ENCODE measurements at regions not wholly inside any gene's neighbourhood (a gene's known extent, or its start where the extent isn't known, plus 50 kb on each side); places are given as distances from the start of the nearest gene placed in this dataset.
"Not testable (repeated sequence)": the region's sequence is repeated elsewhere in the genome, so short reads cannot be mapped to it uniquely, and the experiment has no call there.

DNA sequence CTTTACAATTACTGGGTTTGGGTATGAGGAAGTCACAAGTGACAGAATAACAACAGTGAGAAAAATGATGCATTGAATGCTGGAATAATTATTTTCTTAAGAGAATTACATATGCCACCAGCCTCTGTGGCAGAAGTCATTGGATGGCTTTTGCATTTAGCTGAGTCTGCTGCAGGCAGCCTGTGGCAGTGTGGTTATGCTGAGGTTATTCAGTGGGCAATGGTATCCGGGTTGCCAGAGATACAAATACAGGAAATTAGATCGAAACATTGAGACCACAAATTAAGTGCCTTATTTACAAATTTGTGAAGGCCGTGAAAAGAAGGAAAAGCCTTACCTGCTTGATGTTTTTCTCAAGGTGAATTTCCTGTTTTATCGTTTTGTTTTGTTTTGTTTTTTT lies 1050.0 kb downstream of the GALC start:
- no peak for DNase-seq

DNA sequence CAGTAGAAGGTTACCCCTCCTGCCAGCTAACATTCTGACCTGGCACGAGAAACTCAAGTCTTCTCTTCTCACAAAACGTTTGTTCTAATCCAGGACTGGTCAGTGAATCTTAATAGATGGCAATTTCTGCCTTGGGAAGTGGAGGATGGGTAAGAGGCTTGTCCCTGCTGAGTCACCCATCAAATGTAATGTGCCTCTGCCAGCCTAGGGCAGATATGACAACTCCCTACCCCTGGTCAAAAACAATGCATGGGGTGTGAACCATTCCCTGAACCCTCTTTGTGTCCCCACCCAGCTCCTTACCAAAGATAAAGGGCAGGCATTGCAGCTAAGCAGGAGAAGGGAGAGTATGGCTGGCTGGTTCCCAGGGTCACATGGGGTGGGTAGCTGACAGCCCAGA lies 1052.9 kb downstream of the GALC start:
- no peak for DNase-seq

DNA sequence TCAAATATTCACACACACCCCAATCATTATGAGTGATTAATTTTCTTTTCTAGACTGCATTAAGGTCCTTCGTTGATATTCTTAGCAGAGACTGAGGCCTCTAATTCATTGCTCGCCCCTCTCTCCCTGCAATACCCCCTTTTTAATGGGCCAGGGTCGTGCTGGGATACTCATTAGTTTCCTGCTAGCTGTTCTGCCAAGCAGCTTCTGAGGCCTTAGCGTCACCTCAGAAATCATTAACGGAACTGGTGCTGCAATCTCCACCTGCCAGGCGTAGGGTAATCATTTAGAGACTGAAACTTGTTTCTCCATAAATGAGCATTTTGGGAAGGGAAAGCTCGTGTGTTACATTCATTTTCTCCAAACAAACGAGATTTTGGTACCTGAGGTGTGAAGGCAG lies 1054.7 kb downstream of the GALC start:
- DNase-seq = no peak

- no peak for DNase-seq
These were observed 1056.4 kb downstream of the GALC start for GRCh38 chr14:86936556-86936955.

DNA sequence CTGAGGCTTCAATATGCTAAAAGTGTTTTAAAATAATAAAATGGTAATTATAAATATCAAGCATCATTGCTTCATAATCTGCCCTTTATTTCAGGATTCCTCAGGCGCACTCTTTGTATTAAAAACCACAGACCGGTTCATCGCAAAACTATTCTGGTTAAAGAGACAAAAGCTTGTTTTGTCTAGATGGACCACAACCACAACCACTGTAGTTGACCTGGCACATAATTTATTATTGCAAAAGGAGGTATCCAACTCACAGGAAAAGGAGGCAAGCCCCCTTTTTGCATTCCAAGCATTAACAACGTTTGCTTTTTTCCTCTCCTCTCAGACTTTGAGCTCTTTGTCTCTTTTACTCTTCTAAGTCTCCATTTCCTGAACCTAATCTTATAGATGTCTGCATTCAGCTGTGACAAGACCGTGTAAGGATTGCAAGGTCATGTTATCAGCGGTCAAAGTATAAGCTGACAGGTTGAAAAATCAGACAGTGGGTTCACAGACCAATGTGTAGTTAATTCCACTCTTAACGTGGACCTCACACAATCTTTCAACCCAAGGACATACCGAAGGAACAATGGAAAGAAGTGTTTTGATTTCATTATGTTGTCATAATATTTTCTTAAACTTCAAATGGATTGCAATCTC lies 1057.6 kb downstream of the GALC start:
- no peak for DNase-seq

DNA sequence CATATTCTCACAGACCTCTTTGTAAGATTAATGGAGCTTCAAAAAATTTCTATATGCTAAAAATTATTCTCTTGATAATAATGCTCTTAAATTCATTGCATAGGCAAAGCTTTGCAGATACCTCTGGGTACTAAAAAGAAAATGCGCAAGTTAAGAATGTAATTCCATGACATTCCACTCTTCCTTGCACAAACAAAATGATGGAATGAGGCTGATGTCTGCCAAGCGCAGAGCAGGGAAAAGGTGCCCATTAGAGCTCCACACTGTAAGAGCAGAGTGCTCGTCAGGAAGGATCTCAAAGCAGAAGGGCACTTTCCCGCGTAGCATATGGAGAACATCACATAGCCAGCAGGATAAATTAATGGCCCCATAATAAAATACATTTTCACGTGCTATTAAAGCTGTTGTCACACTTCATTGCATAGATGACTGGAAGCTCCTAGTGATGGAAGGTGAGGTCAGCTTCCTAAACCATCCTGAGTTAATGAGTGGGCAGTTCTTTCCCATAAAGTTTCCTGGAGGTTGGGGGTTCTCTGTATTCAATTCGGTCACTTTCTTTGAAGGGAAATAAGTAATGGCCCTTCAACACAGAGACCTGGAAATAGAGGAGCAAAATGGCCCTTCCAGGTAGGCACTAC lies 1058.9 kb downstream of the GALC start:
- no peak for DNase-seq

- DNase-seq = no peak
These were observed 1059.5 kb downstream of the GALC start for GRCh38 chr14:86933460-86933859.

- no peak for DNase-seq
These were observed 1077.6 kb downstream of the GALC start for GRCh38 chr14:86915406-86915805.

DNA sequence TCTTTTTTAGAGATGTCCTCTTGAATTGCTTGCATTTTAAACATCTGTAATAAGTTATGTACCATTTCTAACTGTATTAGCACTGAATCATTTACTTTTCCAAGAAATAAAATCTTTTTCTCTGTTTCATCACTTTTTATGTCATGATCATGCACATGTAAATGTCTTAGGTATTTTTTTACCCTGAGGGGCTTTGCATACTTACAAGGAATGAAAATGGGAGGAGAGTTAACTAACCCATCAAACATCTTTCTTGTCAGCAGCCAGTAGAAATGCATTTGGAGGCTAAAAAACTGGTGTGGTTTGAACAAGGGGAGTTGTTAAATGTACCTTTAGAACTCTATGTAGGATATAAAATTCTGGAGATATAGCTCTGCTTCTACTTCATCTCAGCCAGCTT lies 1080.3 kb downstream of the GALC start:
- DNase-seq = no peak

- no peak for DNase-seq
These were observed 1081.5 kb downstream of the GALC start for GRCh38 chr14:86911486-86911885.

- not testable (repeated sequence) for DNase-seq
These were observed 1087.5 kb downstream of the GALC start for GRCh38 chr14:86905386-86905926.

GRCh38 chr14:86902176-86902950 lies 1090.6 kb downstream of the GALC start:
- no peak for DNase-seq

DNA sequence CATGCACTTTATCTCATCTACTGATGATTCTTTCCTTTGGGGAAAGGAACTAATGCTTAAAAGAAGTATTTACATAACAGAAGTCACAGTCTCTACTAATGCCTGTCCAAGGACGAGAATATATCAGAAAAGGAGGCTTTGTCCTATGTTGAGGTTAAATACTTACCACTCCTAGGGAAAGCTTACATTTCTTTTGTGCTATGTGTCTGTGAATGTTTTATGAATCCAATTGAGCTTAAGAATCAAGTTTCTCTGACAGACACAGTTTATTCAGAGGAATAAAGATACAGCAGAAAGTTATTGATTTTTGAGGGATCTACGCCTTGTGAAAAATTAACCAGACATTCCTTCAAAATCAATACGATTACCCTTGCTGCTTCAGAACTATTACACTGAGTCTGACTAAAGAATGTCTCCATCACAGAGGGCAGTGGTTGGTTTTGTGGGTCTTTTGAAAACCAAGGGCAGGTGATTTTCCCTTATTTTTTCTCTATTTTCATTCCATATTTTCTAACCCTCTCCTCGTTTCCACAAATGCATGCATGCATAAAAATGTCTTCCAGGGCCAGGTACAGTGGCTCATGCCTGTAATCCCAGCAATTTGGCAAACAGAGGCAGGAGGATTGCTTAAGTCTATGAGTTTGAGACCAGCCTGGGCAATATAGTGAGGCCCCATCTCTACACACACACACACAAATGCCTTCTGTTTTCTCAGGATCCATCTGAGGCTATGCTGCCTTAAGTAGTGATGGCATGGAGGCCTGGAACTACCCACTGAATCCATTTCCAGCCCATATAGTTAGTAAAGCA lies 1095.1 kb downstream of the GALC start:
- no peak for DNase-seq

DNA sequence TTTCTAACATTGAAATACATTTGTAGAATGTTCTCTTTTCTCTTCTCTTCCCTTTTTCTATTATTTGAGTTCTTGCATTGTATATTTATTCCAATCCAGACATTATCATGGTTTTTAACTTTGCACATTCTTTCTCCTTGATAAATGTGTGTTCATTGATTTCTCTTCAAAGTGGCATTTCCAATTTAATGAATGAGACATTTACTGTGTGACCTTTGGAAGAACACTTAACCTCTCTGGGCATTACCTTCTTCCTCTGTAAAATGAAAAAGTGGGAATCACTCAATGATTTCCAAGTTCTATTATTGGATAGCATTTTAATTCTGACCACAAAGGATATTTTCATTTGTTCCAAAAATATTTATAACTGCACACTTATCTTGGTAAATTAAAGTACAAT lies 1095.8 kb downstream of the GALC start:
- no peak for DNase-seq

- DNase-seq = no peak
These were observed 1096.3 kb downstream of the GALC start for GRCh38 chr14:86896701-86897100.

DNA sequence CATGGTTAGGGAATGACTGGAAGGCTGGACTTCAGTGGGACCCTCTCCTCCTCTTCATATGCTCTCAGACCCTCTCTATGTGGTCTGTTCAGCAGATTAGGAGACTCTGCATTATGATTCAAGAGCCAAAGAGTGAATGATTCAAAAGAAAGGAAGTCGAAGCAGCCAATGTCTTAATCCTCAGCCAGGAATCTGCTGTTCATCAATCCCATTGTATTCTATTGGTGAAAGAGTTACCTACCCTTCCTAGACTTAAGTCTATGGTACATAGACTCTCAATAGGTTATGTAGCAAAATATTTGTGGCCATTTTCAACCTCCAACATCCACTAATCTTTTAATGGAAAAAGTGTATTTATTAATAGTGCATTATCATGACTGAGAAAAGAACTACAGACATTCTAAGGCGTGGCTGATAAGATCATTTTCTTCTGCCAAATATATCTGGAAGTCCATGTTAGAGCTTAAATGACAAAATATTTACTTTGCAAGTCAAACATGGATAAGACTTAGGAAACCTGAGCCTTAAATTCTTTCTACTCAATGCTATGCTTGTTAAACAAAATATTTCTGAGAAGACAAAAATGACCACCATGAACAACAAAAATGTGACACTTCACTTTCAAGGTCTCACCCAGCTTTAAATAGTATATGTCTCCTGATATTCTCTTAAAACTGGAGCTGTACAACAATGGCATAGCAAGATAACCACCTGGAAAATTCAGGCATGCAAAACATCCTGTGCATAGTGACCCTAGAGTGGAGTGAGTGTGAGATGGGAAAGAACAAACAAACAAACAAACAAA lies 1100.6 kb downstream of the GALC start:
- DNase-seq = no peak

- DNase-seq = no peak
These were observed 1107.7 kb downstream of the GALC start for GRCh38 chr14:86885280-86885679.

DNA sequence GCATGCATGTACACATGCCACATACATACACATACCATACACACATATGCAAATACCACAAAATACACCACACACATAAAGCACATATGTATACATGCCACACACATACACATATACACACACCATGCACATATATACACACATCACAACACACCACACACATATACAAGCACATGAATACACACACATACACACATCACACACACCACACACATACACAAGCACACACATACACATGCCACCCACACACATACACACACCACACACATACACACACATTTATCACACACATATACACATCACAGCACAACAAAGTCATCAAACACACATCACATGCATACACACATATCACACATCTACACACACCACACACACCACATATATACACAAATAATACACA lies 1108.5 kb downstream of the GALC start:
- DNase-seq = no peak

DNA sequence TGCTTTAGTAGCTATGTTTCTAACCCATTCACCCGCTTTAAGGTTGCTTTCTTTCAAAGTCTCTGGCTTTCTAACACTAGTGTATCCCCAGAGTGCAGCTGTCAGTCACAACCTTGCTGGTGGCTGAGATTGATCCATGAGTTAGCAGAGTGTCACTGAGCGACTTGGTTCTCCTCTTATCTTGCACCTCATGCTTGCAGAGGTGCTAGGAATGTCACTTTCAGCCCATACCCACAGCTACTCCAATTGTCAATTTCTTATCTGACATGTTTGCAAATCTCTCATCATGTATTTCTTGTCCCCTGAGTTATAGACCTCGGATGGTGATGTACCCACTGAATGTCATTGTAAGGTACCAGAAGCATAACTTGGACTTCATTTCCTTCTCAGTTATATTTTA lies 1110.2 kb downstream of the GALC start:
- DNase-seq = no peak

DNA sequence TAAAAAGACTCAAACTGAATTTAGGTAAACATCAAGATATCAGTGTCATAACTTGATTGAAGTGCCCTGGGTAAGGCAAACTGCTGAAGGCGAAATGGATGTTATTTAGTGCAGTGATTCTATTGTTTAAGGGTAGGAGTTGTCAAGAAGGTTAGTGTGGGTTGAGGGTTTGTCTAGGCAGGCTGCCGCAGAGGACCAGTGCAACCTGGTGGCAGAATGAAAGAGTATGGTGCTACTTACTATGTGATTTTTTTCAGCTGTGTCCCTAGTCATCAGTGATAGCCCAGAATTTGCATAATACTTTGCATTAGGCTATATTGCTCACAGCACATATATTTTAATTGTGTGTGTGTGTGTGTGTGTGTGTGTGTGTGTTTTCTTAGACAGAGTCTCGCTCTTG lies 1127.0 kb downstream of the GALC start:
- no peak for DNase-seq

GRCh38 chr14:86858591-86858990 lies 1134.4 kb downstream of the GALC start:
- DNase-seq = no peak

- DNase-seq = no peak
These were observed 1135.0 kb downstream of the GALC start for GRCh38 chr14:86858031-86858430.

Data from 8988T (cell line).